GM12878 (cell line): ENCODE measurements at regions not wholly inside any gene's neighbourhood (a gene's known extent, or its start where the extent isn't known, plus 50 kb on each side); places are given as distances from the start of the nearest gene placed in this dataset.

ENCODE experiments used
- ATAC-seq: fragments of 200-7000 bp; cut with Tn5 transposase; 3 replicates; pipeline ENCODE4 v1.9.1; 2020; ENCODE audit warnings: mild to moderate bottlenecking, moderate library complexity
- BruUV-seq: library from RNA; stranded (reverse); fragments of 400-500 nt; replicated peaks from 2 replicates; lab custom pipeline; 2021; lab: Mats Ljungman, UMichigan
- CTCF ChIA-PET: fragments of 300-600 bp; sonication (Branson Sonifier 250); formaldehyde crosslinking; extraction: SDS; loops from one replicate; lab custom pipeline; 2021; ENCODE audit warnings: inconsistent platforms; lab: Yijun Ruan, JAX
- POLR2A ChIA-PET: fragments of 350-600 bp; formaldehyde crosslinking; extraction: SDS; loops from one replicate; lab custom pipeline; 2021; ENCODE audit warnings: inconsistent platforms; lab: Charles Lee
- RAD21 ChIA-PET: fragments of 300-600 bp; sonication (Branson Sonifier 250); formaldehyde crosslinking; loops from one replicate; lab custom pipeline; 2023; ENCODE audit warnings: antibody characterized with exemption; ENCODE audit not compliant: unreplicated experiment; lab: Charles Lee
- SMC1A ChIA-PET: fragments of 300-600 bp; sonication (Branson Sonifier 250); formaldehyde crosslinking; loops from one replicate; lab custom pipeline; 2023; ENCODE audit not compliant: unreplicated experiment, uncharacterized antibody; lab: Charles Lee
- DNase-seq: peaks from one replicate; pipeline ENCODE4 v3.0.0-alpha.2; 2011; ENCODE audit warnings: low read depth, low spot score
- FAIRE-seq: peaks from 3 replicates; lab custom pipeline; 2011; peaks lifted over from hg19 to GRCh38; lab: Jason Lieb, UNC
- H2AFZ ChIP-seq: 2 replicates; pipeline ENCODE4 v1.6.0; 2011; ENCODE audit warnings: low read depth, low read length, control low read depth; ENCODE audit not compliant: control insufficient read depth
- H3K27ac ChIP-seq: 2 replicates; pipeline ENCODE4 v1.5.1; 2011; ENCODE audit warnings: control low read depth; ENCODE audit not compliant: control insufficient read depth, insufficient read depth
- H3K27me3 ChIP-seq, 2 experiments: replicated peaks in 1 of 2; 2 replicates each; pipeline versions ENCODE4 v1.6.0 to v1.6.1; 2011; ENCODE audit warnings: low read length in 1 of 2; ENCODE audit not compliant: control insufficient read depth in 2 of 2, insufficient read depth in 2 of 2
- H3K36me3 ChIP-seq, 2 experiments: 2 replicates each; pipeline ENCODE4 v1.5.1; 2011; ENCODE audit warnings: low read length in 1 of 2; ENCODE audit not compliant: control insufficient read depth in 2 of 2, insufficient read depth in 2 of 2
- H3K4me1 ChIP-seq: 2 replicates; pipeline ENCODE4 v1.6.1; 2011; ENCODE audit warnings: mild to moderate bottlenecking, low read length, moderate library complexity, mixed read lengths; ENCODE audit not compliant: control insufficient read depth, insufficient read depth
- H3K4me2 ChIP-seq: 2 replicates; pipeline ENCODE4 v1.6.0; 2011; ENCODE audit warnings: control low read depth; ENCODE audit not compliant: control insufficient read depth, insufficient read depth
- H3K4me3 ChIP-seq: fragments of 200-600 bp; sonication (generic); 2 replicates; pipeline ENCODE4 v1.5.1; 2016
- H3K79me2 ChIP-seq: 2 replicates; pipeline ENCODE4 v1.6.0; 2011; ENCODE audit warnings: low read length; ENCODE audit not compliant: control insufficient read depth, insufficient read depth
- H3K9ac ChIP-seq: 2 replicates; pipeline ENCODE4 v1.8.0; 2011; ENCODE audit warnings: low read length, control low read depth, mixed read lengths; ENCODE audit not compliant: control insufficient read depth, insufficient read depth
- H3K9me3 ChIP-seq: replicated peaks from 3 replicates; pipeline ENCODE4 v1.5.1; 2011; ENCODE audit warnings: mild to moderate bottlenecking, low read length; ENCODE audit not compliant: control insufficient read depth, insufficient read depth
- H4K20me1 ChIP-seq: 2 replicates; pipeline ENCODE4 v1.6.0; 2011; ENCODE audit not compliant: control insufficient read depth, insufficient read depth
- BCL11A ChIP-seq: IDR thresholded peaks from 2 replicates; pipeline ENCODE4 v1.6.1; 2011; ENCODE audit warnings: low read depth, low read length
- E4F1 ChIP-seq: fragments of 450-650 bp; IDR thresholded peaks from 2 replicates; pipeline ENCODE4 v1.6.1; 2018; ENCODE audit warnings: borderline replicate concordance, mild to moderate bottlenecking; ENCODE audit not compliant: partially characterized antibody
- FOXM1 ChIP-seq: IDR thresholded peaks from 2 replicates; pipeline ENCODE4 v1.6.1; 2012; ENCODE audit warnings: low read depth, mild to moderate bottlenecking, inconsistent platforms, low read length, moderate library complexity
- GABPA ChIP-seq: IDR thresholded peaks from 2 replicates; pipeline ENCODE4 v1.6.1; 2014; ENCODE audit warnings: antibody characterized with exemption, low read depth, mild to moderate bottlenecking, inconsistent platforms
- KLF5 ChIP-seq: fragments of 450-650 bp; IDR thresholded peaks from 2 replicates; pipeline ENCODE4 v1.6.1; 2014; ENCODE audit warnings: mild to moderate bottlenecking; ENCODE audit not compliant: partially characterized antibody
- NFIC ChIP-seq: IDR thresholded peaks from 2 replicates; pipeline ENCODE4 v1.6.1; 2012; ENCODE audit warnings: low read depth, mild to moderate bottlenecking, inconsistent platforms, low read length, moderate library complexity
- NFYB ChIP-seq: IDR thresholded peaks from 2 replicates; pipeline ENCODE4 v1.6.1; 2011; ENCODE audit warnings: low read depth, mild to moderate bottlenecking, low read length, improper control_type of control experiment, moderate library complexity; ENCODE audit not compliant: insufficient read depth
- RAD21 ChIP-seq: IDR thresholded peaks from 2 replicates; pipeline ENCODE4 v1.6.1; 2011; ENCODE audit warnings: mild to moderate bottlenecking, low read depth, low read length, moderate library complexity; ENCODE audit not compliant: insufficient read depth
- RAD51 ChIP-seq: fragments of 450-650 bp; IDR thresholded peaks from 2 replicates; pipeline ENCODE4 v1.6.1; 2016; ENCODE audit warnings: moderate library complexity, mild to moderate bottlenecking, inconsistent platforms
- RBBP5 ChIP-seq: fragments of 200-600 bp; sonication (generic); conservative IDR thresholded peaks from 2 replicates; pipeline ENCODE4 v1.6.1; 2016
- RFX5 ChIP-seq: IDR thresholded peaks from 2 replicates; pipeline ENCODE4 v1.6.1; 2011; ENCODE audit warnings: low read depth, low read length, improper control_type of control experiment
- SMC3 ChIP-seq: IDR thresholded peaks from 2 replicates; pipeline ENCODE4 v1.6.1; 2011; ENCODE audit warnings: low read length, improper control_type of control experiment, borderline replicate concordance
- ZBTB4 ChIP-seq: fragments of 450-650 bp; formaldehyde crosslinking; IDR thresholded peaks from 2 replicates; pipeline ENCODE4 v1.4.0; 2022; ENCODE audit warnings: mild to moderate bottlenecking, moderate library complexity
- WGBS: methylation state at CpG from one replicate; pipeline ENCODE4 v1.1.6; 2016; ENCODE audit warnings: low lambda C conversion rate; ENCODE audit not compliant: insufficient replicate concordance, insufficient coverage; ENCODE audit errors: missing lambda C conversion rate; 5-methylcytosine and 5-hydroxymethylcytosine counted together
- in situ Hi-C: fragments of 300-500 bp; cut with MboI; formaldehyde crosslinking; loops from 9 replicates; pipeline ENCODE4 v1.14.3; 2018; ENCODE audit warnings: mixed read lengths
- intact Hi-C: fragments of 100-400 bp; cut with micrococcal nuclease; formaldehyde crosslinking; loops from one replicate; pipeline ENCODE4 v1.14.2; 2022; ENCODE audit not compliant: unreplicated experiment

GRCh38 chr2:163264341-163264740 lies 425.8 kb upstream of the KCNH7 start:
- Histone ChIP-seq H3K4me2 (no peak overlapping the region), H3K79me2 (no peaks in the 10 kb centered on the region)
- CTCF ChIA-PET = no interaction called here
- BruUV-seq = no TSS peak
- TF ChIP-seq KLF5 (no peak), RAD51 (no peak), NFYB (no peak), RAD21 (no peak), SMC3 (no peak), ZBTB4 (CRISPR knock-in tag) (no peak), FOXM1 (no peak), E4F1 (no peak), BCL11A (no peak), GABPA (no peak), RFX5 (no peak), NFIC (no peak), RBBP5 (no peak)
- TF ChIP-seq, all 136 proteins: peak for 0
- no peaks in the 10 kb centered on the region for H3K4me1 ChIP-seq
- FAIRE-seq (no peak), ATAC-seq (no peak), DNase-seq (no peak)
- no peak overlapping the region for H3K27ac ChIP-seq
- no peaks in the 10 kb centered on the region for H3K27me3 ChIP-seq
- in situ Hi-C loops = no loop called here
- H4K20me1 ChIP-seq = no peaks in the 10 kb centered on the region
- H3K36me3 ChIP-seq = no peaks in the 10 kb centered on the region
- no peak overlapping the region for H2AFZ ChIP-seq
- WGBS = 0% methylated on average over 1 of the region's 1 CpG
- H3K4me3 ChIP-seq = no peak overlapping the region
- POLR2A ChIA-PET = no interaction called here
- SMC1A ChIA-PET = no interaction called here
- H3K9me3 ChIP-seq = no peaks in the 10 kb centered on the region
- RAD21 ChIA-PET = no interaction called here
- no peak overlapping the region for H3K9ac ChIP-seq
- intact Hi-C loops = no loop called here
